Peyer's patch (tissue), 4 donors: ENCODE measurements at regions not wholly inside any gene's neighbourhood (a gene's known extent, or its start where the extent isn't known, plus 50 kb on each side); places are given as distances from the start of the nearest gene placed in this dataset.

Source experiments
- DNase-seq, 3 donors: peaks; one replicate each; pipeline ENCODE4 v3.0.0-alpha.2; 2017 to 2019
- H3K27ac ChIP-seq, 4 donors: fragments of 200-600 bp; sonication (generic); one replicate each; pipeline ENCODE4 v1.5.1; 2016 to 2019
- H3K27me3 ChIP-seq, 2 donors: fragments of 200-600 bp; sonication (generic); one replicate each; pipeline ENCODE4 v1.5.1; 2019
- H3K36me3 ChIP-seq, 3 donors: fragments of 200-600 bp; sonication (generic); one replicate each; pipeline ENCODE4 v1.5.1; 2016 to 2019
- H3K4me1 ChIP-seq, 4 donors: fragments of 200-600 bp; sonication (generic); one replicate each; pipeline ENCODE4 v1.5.1; 2016 to 2019
- H3K4me3 ChIP-seq, 4 donors: fragments of 200-600 bp; sonication (generic); 1 replicate in 3 of 4; 2 replicates in 1 of 4; pipeline ENCODE4 v1.5.1; 2016 to 2019; ENCODE audit warnings: mild to moderate bottlenecking in 1 of 4
- H3K9me3 ChIP-seq, 4 donors: fragments of 200-600 bp; sonication (generic); one replicate each; pipeline ENCODE4 v1.5.1; 2016 to 2019; ENCODE audit warnings: mild to moderate bottlenecking in 1 of 4
- POLR2A ChIP-seq, 2 donors: fragments of 450-650 bp; IDR thresholded peaks; one replicate each; pipeline ENCODE4 v1.5.1; 2017; ENCODE audit warnings: antibody characterized with exemption in 2 of 2, mild to moderate bottlenecking in 2 of 2, moderate library complexity in 2 of 2
- TF ChIP-seq, protein P1 (sequence below), 6 experiments: fragments of 450-650 bp in 4 of 6; fragments of 200-600 bp in 2 of 6; sonication (generic) in 1 of 6; IDR thresholded peaks; one replicate each; pipeline ENCODE4 v1.5.1; 2017 to 2019; ENCODE audit warnings: antibody characterized with exemption in 6 of 6, mild to moderate bottlenecking in 3 of 6, moderate library complexity in 1 of 6

- no peak for DNase-seq
- Histone ChIP-seq H3K4me3 (no peak overlapping the region), H3K4me1 (no peaks in the 10 kb centered on the region), H3K27me3 (no peaks in the 10 kb centered on the region), H3K36me3 (no peaks in the 10 kb centered on the region), H3K27ac (no peak overlapping the region), H3K9me3 (no peaks in the 10 kb centered on the region)
- TF ChIP-seq, protein P1, sequence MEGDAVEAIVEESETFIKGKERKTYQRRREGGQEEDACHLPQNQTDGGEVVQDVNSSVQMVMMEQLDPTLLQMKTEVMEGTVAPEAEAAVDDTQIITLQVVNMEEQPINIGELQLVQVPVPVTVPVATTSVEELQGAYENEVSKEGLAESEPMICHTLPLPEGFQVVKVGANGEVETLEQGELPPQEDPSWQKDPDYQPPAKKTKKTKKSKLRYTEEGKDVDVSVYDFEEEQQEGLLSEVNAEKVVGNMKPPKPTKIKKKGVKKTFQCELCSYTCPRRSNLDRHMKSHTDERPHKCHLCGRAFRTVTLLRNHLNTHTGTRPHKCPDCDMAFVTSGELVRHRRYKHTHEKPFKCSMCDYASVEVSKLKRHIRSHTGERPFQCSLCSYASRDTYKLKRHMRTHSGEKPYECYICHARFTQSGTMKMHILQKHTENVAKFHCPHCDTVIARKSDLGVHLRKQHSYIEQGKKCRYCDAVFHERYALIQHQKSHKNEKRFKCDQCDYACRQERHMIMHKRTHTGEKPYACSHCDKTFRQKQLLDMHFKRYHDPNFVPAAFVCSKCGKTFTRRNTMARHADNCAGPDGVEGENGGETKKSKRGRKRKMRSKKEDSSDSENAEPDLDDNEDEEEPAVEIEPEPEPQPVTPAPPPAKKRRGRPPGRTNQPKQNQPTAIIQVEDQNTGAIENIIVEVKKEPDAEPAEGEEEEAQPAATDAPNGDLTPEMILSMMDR (IDR thresholded peaks at IDR 0.05), result no peak
- TF ChIP-seq POLR2A (IDR thresholded peaks at IDR 0.05), result no peak
Observed at GRCh38 chr20:56897318-56897957, 268.3 kb downstream of the TFAP2C start.

- no peak overlapping the region for H3K4me3 ChIP-seq
Observed at GRCh38 chr20:56897958-56898349, 268.8 kb downstream of the TFAP2C start.

DNA sequence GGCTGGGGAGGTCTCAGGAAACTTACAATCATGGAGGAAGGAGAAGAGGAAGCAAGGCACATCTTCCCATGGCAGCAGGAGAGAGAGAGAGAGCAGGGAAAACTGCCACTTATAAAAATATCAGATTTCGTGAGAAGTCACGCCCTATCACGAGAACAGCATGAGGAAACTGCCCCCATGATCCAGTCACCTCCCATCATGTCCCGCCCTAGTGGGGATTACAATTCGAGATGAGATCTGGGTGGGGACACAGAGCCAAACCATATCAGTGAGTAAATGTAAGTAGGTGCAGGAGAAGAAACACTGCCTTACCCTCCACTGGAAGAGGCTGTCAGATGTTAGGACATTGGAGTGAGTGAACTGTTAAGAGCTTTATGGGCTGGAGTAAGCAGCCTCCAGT, 270.4 kb downstream of the TFAP2C start:
- H3K27me3 ChIP-seq, result no peaks in the 10 kb centered on the region
- TF ChIP-seq POLR2A (IDR thresholded peaks at IDR 0.05), result no peak
- TF ChIP-seq, protein P1 (IDR thresholded peaks at IDR 0.05), result no peak

More at GRCh38 chr20:56897958-56898349, 268.8 kb downstream of the TFAP2C start:
- H3K36me3 ChIP-seq, result no peaks in the 10 kb centered on the region
- no peaks in the 10 kb centered on the region for H3K4me1 ChIP-seq
- DNase-seq, result no peak
- TF ChIP-seq POLR2A (IDR thresholded peaks at IDR 0.05), result no peak
- TF ChIP-seq, protein P1 (IDR thresholded peaks at IDR 0.05), result no peak
- H3K9me3 ChIP-seq, result no peaks in the 10 kb centered on the region
- H3K27ac ChIP-seq, result no peak overlapping the region
- H3K27me3 ChIP-seq, result no peaks in the 10 kb centered on the region

DNA sequence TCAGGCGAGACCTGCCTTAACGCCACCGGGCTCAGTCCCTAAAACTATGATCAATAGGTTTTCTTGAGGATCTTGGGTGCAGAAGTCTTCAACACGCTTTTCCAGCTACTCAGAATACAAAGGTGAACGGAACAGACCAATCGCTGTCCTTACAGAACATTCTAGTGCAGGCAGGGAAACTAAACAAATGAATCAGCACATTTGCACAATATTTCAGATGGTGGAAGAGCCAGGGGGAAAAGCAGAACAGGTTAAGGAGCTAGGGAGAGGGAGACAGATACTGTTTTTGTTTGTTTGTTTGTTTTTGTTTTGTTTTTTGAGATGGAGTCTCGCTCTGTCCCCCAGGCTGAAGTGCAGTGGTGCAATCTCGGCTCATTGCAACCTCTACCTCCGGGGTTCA, 271.1 kb downstream of the TFAP2C start:
- Histone ChIP-seq H3K4me3 (no peak overlapping the region), H3K4me1 (no peaks in the 10 kb centered on the region), H3K27me3 (no peaks in the 10 kb centered on the region), H3K27ac (no peak overlapping the region), H3K36me3 (no peaks in the 10 kb centered on the region), H3K9me3 (no peaks in the 10 kb centered on the region)
- no peak for DNase-seq
- TF ChIP-seq POLR2A (IDR thresholded peaks at IDR 0.05), result no peak
- TF ChIP-seq, protein P1 (IDR thresholded peaks at IDR 0.05), result no peak

More for the DNA sequence above, 270.4 kb downstream of the TFAP2C start:
- DNase-seq, result no peak
- no peaks in the 10 kb centered on the region for H3K36me3 ChIP-seq
- no peak overlapping the region for H3K27ac ChIP-seq
- H3K4me3 ChIP-seq, result no peak overlapping the region
- no peaks in the 10 kb centered on the region for H3K4me1 ChIP-seq
- H3K9me3 ChIP-seq, result no peaks in the 10 kb centered on the region

GRCh38 chr20:56903421-56903820, 274.3 kb downstream of the TFAP2C start:
- Histone ChIP-seq H3K36me3 (no peaks in the 10 kb centered on the region), H3K27me3 (no peaks in the 10 kb centered on the region), H3K9me3 (no peaks in the 10 kb centered on the region), H3K4me3 (no peak overlapping the region), H3K27ac (no peak overlapping the region), H3K4me1 (no peaks in the 10 kb centered on the region)
- TF ChIP-seq, protein P1 (IDR thresholded peaks at IDR 0.05), result no peak
- TF ChIP-seq POLR2A (IDR thresholded peaks at IDR 0.05), result no peak
- DNase-seq, result no peak

- no peak for DNase-seq
- TF ChIP-seq POLR2A (IDR thresholded peaks at IDR 0.05), result no peak
- TF ChIP-seq, protein P1 (IDR thresholded peaks at IDR 0.05), result no peak
- no peaks in the 10 kb centered on the region for H3K4me1 ChIP-seq
- H3K36me3 ChIP-seq, result no peaks in the 10 kb centered on the region
- no peaks in the 10 kb centered on the region for H3K27me3 ChIP-seq
- no peaks in the 10 kb centered on the region for H3K9me3 ChIP-seq
- no peak overlapping the region for H3K27ac ChIP-seq
- no peak overlapping the region for H3K4me3 ChIP-seq
Observed at GRCh38 chr20:56903858-56904257, 274.8 kb downstream of the TFAP2C start.
